NCI-H2196 treated with DMSO at 0.1 percent for 48 hours (cell line): ENCODE measurements at regions not wholly inside any gene's neighbourhood (a gene's known extent, or its start where the extent isn't known, plus 50 kb on each side); places are given as distances from the start of the nearest gene placed in this dataset.

Experiments used
- DNase-seq: peaks from one replicate; lab custom pipeline; 2025; ENCODE audit not compliant: unreplicated experiment; lab: John Stamatoyannopoulos, UW

DNA sequence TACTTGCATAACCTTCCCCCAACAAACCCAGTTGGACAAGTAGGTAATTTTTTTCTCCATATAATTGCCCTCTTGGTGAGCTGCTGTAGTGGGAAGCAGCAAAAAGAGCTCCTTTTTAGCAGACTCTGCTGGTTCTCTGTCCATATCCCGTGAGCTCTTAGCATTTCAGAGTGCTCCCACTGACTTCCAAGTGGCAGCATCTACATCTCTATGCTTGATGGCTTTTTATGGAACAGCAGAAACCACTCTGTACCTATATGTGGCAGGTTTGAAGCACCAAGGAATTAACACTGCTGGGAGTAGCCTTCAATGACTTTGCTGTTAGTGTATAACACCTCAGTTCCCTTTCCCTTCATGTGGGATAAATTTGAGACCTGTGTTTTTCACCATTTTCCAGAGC is 168.4 kb upstream of the NHS start:
- DNase-seq = no peak

- no peak for DNase-seq
Observed at GRCh38 chrX:17214962-17215361, 160.0 kb upstream of the NHS start.

- DNase-seq = no peak
Observed at GRCh38 chrX:17226736-17227135, 148.3 kb upstream of the NHS start.

GRCh38 chrX:17237146-17237545 is 137.9 kb upstream of the NHS start:
- DNase-seq = no peak

DNA sequence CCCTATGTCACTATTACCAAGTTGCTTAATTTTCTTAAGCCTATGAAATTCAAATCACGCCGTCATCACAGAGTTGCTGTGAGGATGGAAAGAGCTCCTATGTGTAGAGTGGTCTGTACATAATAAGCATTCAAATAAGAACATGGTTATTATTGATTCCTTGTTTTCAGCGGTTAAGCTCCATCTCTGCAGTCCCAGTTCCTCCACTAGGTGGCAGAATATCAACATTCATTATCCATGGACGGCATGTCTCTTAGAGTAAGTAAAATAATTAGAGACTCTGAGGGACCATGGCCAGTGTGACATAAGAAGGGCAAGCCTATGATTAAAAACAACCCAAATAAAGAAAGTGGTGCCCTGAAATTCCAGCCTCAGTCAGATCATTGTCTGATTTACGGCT is 132.5 kb upstream of the NHS start:
- peak; percentile 1 for DNase-seq

GRCh38 chrX:17247144-17247543 is 127.9 kb upstream of the NHS start:
- DNase-seq = no peak

GRCh38 chrX:17262123-17262522 is 112.9 kb upstream of the NHS start:
- no peak for DNase-seq

- DNase-seq = no peak
Observed at GRCh38 chrX:17266136-17266535, 108.9 kb upstream of the NHS start.

DNA sequence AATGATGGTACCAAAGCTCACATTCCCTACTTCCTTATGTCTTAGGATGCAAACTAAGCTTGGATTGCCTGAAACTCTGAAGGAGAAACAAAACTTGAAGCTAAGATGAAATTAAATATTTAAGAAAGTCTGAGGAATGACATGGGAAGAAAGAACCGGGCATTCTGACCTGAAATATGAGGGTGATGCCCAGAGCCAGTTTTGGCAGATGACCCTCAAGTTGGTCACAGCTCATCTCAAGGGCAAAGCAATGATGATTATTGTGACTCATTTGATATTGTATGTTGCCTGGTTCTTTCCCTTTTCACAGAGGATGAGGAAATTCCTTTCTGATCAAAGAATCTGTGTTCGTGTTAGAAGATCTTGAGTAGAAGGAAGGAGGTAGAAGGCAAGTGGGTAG is 96.0 kb upstream of the NHS start:
- no peak for DNase-seq

- no peak for DNase-seq
Observed at GRCh38 chrX:17285983-17286382, 89.0 kb upstream of the NHS start.

GRCh38 chrX:17291171-17291900 is 83.7 kb upstream of the NHS start:
- no peak for DNase-seq

DNA sequence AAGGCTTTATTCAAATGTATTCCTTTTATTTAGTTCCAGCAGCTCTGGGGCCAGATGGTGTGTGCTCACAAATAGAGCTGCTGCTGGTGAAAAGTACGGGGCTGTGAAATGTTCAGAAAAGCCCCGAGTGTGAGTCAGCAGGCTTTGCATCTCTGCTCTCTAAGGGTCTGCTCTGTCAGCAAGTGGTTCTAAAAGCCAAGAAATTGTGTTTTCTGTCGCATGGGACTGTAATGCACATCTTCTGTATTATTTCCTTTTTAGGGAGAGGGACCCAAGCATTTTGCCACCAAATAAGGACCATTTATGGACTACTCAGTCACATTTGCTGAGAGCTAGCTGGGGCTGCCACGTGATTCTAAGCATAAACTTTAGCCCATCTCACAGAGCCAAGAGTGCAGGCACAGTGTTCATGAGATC is 82.9 kb upstream of the NHS start:
- no peak for DNase-seq

DNA sequence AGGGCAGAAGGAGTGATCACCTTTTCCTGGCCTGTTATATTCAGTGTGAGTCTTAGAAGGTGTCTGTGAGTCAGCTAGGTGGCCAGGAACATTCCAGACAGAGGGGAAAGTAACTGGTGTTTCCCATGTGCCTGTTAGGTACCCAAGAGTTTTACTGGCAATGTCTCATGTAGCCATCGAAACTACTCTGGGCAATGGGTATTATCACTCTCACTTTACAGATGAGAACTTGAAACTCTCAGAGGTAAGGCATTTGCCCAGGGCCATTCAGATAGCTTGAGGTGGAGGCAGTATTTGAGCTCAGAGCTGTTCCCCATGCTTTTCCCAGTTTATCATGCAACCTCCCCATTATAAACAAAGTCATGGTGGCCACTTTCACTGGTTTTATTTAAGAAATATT is 80.4 kb upstream of the NHS start:
- DNase-seq = no peak

- no peak for DNase-seq
Observed at GRCh38 chrX:17295791-17296190, 79.2 kb upstream of the NHS start.

GRCh38 chrX:17298564-17298963 is 76.4 kb upstream of the NHS start:
- DNase-seq = no peak

GRCh38 chrX:17299206-17299605 is 75.8 kb upstream of the NHS start:
- DNase-seq = no peak

DNA sequence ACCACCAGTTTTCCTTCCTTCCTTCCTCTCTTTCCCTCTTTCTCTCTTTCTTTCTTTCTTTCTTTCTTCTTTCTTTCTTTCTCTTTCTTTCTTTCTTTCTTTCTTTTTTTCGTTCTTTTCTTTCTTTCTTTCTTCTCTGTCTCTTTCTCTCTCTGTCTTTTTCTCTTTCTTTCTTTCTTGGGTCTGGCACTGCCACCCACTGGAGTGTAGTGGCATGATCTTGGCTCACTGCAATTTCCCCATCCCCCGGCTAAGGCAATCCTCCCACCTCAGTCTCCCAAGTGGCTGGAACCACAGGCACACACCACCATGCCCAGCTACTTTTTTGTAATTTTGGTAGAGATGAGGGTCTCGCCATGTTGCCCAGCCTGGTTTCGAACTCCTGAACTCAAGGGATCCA is 51.6 kb upstream of the NHS start:
- no peak for DNase-seq
